ENCODE measurements at regions not wholly inside any gene's neighbourhood (a gene's known extent, or its start where the extent isn't known, plus 50 kb on each side); places are given as distances from the start of the nearest gene placed in this dataset.

DNA sequence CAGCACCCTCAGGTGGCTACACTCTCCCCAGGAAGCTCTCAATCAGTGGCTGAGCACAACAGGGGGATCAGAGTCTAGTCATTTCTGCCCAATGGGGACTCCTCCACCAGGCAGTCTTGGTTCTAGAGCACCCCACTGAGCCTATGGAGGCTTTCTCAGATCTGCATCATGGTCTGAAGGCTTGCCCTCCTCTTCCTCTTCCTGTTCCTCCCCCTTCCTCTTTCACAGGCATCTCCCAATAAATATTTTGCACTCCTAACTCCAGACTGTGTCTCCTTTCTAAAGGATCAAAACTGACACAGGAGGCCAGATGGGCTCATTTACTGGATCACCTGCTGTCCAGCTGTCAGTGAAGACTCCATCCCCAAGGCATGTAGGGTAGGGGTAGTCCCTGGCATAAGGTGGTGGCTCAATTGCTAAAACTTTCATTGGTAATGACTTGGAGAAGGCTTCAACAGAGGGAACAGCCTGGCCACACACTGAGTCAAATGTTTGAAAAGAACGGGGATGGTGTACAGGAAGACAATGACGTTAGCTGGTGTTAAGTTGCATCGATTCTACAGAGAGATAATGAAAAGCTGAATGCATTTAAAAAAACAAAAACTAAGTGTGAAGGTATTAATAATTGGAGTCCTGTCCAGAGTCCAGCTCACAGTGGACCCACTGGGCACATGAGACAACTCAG lies 84.2 kb upstream of the SLC2A1 start:
- TF ChIP-seq CTCF (IDR thresholded peaks at IDR 0.05; ENCODE audit: low read depth, low read length): no peak
- no peak for TF ChIP-seq EZH2phosphoT487 (IDR thresholded peaks at IDR 0.05; ENCODE audit: low read depth)
